Renal cortical epithelial cell (primary cell): ENCODE measurements at regions not wholly inside any gene's neighbourhood (a gene's known extent, or its start where the extent isn't known, plus 50 kb on each side); places are given as distances from the start of the nearest gene placed in this dataset.
"Not testable (repeated sequence)": the region's sequence is repeated elsewhere in the genome, so short reads cannot be mapped to it uniquely, and the experiment has no call there.

Source experiments
- DNase-seq: peaks from one replicate; pipeline ENCODE4 v3.0.0-alpha.2; 2011; ENCODE audit warnings: low read depth

DNA sequence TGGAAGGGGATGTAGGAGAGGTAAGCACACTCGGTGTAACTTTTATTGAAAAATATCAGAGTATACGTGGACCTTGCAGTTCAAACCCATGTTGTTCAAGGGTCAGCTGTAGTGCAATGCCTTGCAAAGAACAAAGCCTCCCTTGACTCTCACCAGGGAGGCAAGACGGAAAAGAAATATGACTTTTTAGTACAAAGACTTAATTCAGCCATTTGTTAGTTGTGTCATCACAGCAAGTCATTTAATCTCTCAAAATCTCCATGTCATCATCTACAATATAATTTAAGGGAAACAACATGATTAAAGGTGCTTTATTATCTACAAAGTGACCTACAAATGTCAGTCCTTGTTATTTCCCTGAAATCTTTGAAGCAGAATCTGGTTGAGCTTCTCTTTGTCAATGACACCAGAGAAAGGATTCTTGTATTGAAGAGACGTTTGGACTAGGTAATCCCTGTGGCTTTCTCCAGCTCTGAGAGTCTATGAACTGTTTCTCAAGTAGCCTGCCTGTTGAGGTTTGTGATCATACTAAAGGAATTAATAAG is 502.8 kb downstream of the REEP3 start:
- DNase-seq: no peak

DNA sequence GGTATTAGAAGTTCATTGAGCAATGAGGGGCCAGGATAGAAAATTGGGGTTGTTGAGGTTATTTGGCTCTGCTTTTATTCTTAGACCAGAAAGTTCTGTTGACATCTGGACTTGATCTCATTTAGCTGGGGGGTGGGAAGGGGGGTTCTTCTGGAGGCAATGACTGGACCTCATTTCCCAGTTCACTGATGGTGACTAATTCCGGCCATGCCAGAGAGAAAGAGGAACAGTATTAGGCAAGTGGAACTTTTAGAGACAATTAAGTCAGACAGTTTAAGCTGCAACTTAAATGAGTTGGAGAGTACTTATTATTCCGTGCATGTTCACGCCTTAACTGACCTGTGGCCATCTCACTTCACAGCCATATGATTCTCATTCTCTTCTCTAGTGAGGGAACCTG is 512.5 kb downstream of the REEP3 start:
- peak; percentile 25 for DNase-seq

DNA sequence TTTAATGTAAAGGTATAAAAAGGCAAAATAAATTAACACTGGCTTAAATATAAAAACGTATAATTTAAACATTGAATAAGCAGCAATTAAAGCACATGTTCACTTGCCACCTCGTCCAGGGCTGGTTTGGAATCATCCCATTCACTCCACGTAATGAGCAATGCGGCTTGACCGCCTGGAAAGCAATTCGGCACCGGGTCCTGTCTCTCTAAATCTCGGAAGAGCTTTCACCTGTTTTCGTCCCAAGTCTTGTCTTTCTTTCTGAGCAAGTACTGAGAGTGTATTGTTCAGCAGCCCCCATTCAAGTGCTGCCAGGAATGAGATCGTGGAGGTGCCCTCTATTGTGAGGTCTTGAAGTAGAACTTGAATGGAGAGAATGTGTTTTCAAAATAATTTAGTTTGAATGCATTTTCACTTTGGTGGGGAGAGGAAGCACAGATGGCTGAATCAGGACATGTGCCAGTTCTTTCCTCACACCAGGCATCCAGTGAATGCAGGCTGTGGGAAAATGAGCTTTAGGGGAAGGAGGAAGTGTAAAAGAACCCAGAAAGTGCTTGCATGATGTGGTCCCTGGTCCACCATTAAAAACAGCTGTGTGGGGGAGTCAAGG is 515.2 kb downstream of the REEP3 start:
- DNase-seq: peak; percentile 42

DNA sequence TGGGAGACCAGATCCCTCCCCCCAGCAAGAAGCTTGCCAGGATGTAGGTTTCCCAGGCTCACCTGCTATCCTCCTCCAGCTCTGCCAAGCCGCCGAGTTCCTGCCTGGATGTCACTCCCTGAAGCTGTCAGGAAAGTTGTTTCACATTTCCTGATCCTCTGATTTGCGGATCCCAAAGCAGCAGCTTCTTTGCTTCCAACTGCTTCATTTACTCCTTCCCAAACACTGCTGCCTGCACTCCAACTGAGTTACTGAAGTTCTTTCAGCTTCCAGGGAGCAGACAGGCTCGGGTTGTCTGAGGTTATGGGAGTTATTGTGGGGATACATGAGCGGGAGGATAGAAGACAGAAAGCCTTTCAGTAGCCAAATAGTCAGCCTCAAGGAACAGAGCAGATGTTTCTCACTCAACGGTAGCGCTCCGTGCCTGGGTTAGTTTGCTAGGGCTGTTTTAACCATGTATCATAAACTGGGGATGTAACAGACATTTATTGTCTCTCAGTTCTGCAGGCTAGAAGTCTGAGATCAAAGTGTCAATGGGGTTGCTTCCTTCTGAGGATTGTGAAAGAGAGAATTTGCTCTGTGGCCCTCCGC is 516.0 kb downstream of the REEP3 start:
- DNase-seq: no peak

DNA sequence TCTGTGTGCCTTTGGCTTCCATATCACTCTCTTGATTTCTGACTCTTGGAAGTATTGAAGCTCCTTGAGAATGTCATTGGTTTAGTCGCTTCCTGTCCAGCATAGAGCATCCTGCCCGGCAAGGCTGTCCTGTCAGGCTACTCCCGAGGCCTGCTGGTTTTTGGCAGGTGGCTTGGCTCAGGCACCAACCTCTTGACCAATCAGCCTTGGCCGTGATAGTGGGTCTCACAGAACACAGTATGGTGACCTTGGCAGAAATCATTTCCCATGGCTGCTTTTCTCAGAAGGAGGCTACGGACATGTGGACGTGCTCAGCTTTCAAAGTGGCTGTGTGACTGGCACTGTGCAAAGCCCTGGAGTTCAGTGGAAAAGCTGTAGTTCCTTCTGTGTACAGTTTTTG is 516.9 kb downstream of the REEP3 start:
- DNase-seq: no peak

DNA sequence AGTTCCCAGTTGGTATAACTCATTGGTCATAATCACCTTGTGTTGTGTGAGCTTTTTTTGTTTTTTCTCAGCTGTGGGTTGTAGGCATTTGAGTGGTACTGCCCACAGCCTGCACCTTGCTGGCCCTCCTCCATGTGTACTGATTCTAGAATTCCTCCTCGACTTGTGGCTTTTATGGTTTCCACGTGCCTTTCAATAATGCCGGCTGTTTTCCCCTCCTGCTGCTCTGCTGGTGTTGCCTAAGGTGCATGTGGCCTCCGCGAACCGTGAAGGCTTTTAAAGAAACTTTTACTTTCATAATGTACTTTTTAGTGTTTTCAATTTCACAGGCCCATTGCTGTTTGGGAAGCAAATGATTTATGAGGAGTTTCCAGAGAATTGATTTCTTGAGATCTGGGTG is 518.0 kb downstream of the REEP3 start:
- peak; percentile 70 for DNase-seq

DNA sequence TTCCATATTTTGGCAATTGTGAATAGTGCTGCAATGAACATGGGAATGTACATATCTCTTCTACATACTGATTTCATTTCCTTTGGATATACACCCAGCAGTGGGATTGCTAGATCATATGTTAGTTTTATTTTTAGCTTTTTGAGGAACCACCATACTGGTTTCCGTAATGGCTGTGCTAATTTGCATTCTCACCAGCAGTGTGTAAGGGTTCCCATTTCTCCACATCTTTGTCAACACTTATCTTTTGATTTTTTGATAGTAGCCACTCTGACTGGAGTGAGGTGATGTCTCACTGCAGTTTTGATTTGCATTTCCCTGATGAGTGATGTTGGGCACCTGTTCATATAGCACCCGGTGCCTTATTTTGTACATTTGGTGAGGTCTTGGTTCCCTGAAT is 519.6 kb downstream of the REEP3 start:
- DNase-seq: no peak

DNA sequence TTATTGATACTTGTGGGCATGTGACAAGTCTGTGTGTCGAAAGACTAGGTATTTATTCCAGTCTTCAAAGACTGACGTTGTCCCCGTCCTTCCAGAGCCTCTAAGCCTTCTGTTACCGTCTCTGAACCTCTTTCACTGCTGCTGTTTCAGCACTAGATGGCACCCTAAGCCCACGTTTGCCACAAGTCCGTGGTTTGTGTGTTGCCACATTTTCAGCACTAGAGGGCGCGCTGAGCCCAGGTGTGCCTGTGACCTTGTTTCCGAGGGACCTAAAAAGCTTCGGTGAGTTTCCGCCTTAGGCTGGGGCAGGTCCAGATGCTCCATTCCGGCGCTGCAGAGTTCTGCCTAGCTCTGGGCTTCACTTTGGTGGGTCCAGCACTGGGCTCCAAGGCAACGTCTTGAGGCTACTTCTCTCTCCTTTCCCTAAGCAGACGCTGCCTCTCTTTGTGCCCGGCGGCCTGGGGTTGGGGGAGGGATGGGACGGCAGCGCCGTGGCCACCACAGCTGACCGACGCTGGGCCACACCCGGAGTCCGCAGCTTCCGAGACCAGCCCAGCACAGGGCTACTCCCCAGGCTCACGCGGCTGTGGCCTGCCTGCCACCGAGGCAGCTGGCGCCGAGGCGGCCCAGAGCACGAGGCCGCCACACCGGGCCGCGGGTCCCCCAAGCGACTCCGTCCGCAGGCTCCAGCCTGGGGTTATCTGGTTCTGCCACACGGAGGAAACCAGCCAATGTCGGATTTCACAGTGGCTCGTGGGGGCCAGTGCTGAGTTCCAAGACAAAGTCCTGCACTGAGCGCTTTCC is 520.2 kb downstream of the REEP3 start:
- DNase-seq: peak; percentile 62

DNA sequence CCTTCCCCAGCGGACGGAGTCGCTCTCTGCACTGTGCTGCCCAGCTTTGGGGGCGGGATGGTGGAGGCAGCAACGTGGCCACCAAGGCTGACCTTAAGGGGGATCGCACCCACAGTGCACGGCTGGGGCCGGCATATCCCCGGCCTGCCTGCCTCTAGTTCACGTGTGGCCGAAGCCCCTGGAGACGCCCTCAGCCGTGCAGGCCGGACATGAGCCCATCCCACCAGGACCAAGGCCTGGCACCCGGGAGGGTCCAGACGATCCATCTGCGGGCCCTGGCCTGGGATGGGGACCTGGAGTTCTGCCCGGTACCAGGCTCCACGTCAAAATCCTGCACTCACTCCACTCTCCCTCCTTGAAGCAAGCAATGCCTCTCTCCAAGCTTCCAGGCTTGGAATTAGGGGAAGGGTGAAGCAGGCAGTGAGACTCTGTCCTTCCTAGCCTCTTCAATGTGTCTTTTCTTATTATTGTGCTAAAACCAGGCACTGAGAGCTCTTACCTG is 520.8 kb downstream of the REEP3 start:
- DNase-seq: no peak

DNA sequence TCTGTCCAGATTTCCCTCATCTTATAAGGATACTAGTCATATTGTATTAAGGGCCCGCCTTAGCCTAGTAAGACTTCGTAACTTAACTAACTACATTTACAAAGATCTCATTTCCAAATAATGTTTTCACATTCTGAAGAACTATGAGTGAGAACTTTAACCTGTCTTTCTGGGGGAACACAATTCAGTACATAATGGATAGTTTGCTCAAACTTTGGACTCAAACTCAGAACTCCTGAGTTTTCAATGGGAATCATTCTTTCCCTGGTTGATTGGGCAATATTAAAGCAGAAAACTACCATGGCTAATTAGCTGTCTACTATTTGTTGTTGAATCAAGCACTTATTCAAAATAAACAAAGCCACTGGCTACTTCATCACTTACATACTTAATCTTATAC is 522.9 kb downstream of the REEP3 start:
- DNase-seq: no peak

DNA sequence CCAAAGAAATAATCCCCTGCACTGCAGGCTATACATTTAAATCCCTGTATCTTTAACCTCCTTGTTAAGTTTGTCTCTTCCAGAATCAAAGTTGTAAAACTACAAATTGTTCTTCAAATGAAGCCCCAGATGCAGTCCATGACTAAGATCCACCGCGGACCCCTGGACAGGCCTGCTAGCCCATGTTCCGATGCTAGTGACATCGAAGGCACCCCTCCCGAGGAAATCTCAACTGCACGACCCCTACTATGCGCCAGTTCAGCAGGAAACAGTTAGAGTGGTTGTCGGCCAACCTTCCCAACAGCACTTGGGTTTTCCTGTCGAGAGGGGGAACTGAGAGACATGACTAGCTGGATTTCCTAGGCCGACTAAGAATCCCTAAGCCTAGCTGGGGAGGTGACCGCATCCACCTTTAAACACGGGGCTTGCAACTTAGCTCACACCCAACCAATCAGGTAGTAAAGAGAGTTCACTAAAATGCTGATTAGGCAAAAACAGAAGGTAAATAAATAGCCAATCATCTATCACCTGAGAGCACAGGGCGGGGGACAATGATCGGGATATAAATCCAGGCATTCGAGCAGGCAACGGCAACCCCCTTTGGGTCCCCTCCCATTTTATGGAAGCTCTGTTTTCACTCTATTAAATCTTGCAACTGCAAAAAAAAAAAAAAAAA is 523.9 kb downstream of the REEP3 start:
- not testable (repeated sequence) for DNase-seq

DNA sequence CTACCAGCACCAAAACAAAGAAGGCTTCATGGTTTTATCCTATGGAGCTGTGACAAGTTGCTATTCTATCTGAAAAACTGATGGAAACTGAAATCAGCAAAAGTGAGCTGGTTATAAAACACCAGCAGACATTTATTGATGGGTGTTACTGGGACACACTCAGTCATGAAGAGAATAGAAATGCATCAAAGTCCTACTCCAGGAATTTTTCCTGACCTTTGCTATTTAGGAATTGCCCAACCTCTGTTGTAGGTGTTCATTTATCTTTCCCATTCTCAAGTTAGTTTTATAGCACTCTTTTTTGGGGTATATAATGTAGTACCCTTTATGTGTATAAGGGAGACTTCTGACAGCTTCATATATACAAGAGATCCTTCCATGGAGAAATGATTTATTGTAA is 533.2 kb downstream of the REEP3 start:
- no peak for DNase-seq

DNA sequence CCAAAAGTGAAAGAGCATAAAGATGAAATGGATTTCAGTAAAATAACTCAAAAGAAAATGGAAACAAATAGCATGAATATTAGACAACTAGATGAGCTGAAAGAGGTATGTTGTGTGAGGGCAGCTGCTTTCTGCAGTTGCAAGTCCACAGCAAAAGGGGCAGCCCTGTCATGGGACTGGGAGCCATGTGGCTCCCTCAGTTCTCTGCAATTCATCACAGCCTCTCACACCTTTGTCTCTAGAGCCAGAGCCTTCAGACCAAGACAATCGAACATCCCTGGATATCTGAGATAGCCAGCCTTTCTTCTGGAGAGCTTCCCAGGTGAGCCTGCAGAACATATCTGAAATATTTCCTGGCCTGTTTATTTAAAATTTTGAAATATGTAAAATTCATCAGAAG is 538.7 kb downstream of the REEP3 start:
- no peak for DNase-seq

DNA sequence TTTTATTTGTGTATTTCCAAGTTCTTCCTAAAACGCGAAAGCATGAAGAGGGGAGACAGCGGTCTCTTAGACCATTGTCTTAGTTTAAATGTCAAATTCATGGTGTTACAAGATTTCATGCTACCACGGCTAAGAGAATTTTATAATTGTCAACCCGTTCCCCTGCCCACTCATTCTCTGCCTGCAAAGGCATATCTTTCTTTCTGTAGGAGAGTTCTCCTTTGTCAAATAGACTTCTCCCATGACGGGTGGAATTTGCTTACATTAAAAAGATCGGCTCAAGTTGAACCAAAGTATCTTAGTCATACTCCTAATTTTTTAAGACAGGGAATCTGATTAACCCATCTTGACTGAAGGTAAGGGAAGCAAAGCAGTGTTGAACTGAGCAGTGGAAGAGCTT is 539.2 kb downstream of the REEP3 start:
- DNase-seq: no peak

DNA sequence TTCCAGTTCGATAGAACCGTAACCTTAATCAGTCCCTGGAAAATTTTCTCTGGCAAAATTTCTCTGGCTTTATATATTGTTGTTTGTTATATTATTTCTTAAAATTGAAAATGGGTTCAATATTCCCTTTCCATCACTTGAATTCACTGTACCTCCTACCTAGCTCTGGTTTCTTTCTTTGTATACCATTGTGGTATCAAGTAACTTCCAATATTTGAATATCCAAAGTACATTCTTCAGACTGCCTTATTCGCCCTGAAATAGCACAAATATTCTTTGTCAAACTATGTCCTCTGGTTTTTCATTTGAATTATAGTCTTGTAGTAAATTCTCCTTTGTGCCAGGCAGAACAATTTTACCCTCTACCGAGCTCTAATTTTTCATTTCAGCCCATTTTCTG is 541.6 kb downstream of the REEP3 start:
- no peak for DNase-seq

DNA sequence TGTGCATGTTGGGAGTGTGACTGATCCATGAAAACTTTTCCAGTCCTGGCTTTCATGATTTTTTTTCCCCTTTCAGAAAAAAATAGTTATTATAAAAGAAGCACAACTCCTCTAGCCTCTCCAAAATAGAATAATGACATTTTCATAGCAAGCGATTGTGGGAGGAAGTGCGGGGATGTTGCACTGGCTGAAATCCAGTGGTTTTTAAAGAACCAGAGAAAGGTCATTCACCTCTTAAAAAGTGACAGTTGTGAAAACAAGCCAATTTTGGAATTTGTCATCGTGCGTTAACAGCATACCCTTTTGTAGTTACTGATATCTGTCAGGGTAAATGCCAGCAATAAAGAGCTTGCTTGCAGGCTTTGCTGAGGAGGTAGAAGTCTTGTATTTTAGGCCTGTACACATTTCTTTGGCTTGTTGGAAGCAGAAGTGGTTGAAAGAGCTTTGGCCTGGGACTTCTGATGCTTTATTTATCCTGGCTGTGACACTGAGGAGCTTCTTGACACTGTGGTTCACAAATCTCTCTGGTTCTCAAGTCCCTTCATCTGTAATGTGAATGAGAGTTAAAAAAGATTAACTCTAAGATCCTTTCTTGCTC is 545.9 kb downstream of the REEP3 start:
- DNase-seq: no peak

DNA sequence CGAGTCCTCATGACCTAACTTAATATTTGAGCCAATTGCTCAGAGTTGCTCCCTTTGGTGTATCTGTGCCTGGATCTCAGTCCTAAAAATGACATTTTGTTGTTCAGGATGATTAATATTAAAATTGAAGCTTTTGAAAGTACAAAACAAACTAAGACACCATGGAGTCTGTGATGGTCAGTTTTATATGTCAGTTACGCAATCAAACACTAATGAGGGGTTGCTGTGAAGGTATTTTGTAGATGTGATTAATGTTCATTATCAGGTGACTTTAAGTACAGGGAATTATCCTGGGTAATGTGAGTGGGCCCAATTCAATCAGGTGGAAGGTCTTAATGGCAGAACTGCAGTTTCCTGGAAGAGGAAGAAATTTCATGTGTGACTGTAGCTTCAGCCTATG is 546.7 kb downstream of the REEP3 start:
- DNase-seq: no peak

DNA sequence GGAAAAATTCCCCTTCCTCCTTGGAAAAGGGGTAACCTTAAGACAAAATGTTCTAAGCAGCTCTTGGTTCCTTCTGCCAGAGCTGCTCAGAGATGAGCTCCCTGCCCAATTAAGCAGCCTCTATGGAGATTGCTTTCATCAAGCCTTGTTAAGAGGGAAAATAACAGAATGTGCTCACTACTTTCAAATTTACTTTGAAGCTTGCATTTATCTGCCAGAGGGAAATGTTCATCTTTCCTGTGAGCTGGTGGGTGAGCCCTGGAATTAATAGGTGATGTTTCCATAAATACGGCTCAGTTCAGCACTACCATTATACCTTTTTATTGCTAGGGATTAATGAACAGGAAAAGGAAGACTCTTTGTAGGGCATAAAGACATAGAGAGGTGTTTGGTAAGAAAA is 549.0 kb downstream of the REEP3 start:
- no peak for DNase-seq

DNA sequence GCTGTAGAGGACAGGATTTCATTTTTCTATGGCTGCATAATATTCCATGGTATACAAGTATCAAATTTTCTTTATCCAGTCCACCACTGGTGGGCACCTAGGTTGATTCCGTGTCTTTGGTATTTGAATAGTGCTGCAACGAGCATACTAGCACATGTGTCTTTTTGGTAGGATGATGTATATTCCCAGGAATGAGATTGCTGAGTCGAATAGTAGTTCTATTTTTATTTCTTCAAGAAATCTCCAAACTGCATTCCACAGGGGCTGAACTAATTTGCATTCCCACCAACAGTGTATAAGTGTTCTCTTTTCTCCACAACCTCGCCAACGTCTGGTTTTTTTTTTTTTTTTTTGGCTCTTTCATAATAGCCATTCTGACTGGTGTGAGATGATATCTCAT is 550.0 kb downstream of the REEP3 start:
- DNase-seq: no peak

DNA sequence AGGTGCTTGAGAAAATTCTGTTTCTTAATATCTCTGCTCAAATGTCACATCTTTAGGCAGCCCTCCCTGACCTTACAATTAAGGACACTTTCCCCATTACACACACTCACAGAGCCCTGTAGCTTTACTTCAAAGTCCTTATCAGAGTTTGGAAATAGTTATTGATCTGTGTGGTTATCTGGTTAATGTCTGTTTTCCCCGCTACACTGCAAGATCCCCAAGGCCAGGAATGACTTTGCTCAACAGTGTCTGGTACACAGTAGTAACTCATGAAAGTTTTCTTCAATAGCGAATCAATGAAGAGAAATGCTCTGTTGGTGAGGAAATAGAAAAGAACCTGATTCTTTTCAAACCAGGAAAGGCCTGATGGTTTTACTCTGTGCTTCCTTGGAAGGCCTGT is 554.4 kb downstream of the REEP3 start:
- no peak for DNase-seq

DNA sequence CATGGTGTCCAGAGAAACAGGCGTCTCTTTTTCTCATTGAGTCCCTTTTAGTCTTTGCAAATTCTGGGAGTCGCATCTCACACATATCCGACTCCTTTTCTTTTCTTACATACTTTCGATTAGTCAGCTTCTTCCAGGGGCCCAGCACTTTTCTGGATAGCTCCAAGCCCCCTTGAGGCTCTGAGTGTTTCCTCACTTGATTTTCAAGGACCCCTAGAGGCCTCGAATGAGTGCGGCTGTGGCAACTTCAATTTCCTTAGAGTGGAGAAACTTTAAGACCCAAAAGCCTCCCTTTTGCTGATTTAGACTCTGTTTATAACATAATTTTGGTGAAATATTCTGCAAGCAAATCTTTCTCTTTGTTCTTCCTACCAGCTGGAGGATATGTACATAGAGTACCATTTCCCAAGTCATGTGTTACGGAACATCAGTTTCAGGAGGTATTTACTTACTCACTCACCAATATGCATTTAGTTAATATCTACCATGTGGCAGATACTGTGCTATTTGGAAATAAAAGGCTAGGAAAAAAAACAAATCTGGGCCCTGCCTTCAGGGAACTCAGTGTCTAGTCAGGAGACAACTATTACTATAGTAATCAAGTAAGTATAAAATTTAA is 555.2 kb downstream of the REEP3 start:
- DNase-seq: no peak
